ENCODE measurements at regions not wholly inside any gene's neighbourhood (a gene's known extent, or its start where the extent isn't known, plus 50 kb on each side); places are given as distances from the start of the nearest gene placed in this dataset.
A peak's percentile ranks its signal among the peaks of the same experiment; 100 is the strongest.

DNA sequence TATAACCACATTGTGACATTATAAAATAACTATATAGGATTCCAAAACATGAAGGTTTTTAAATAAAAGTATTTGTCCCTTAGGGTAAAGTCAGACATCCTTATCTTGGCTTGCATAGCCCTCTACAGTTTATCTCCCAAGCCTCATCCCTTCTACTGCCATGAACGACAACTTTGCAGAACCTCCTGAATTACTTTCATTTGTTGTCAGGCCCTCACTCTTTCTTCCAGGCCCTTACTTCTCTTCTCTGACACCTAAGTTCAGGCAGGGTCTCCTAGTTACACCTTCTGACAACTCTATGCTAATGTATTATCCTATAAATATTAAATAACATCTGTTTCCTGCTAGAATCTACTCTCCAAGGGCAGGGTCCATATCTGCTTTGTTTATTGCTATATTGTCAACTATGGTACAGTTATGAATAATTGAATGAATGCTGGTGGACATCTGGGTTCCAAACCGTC, 115.7 kb upstream of the MDM1 start:
- peak overlapping the region; percentile 21; the same call in 1 of the 2 replicates for H3K27ac ChIP-seq (ENCODE audit: low read length)
- peak overlapping the region; percentile 62 for H3K4me2 ChIP-seq (ENCODE audit: low read depth, low read length)
- TF ChIP-seq CTCF (IDR thresholded peaks at IDR 0.05; ENCODE audit: low read length) (no peak), EZH2phosphoT487 (IDR thresholded peaks at IDR 0.05; ENCODE audit: low read length) (no peak)
- H3K4me3 ChIP-seq (ENCODE audit: low read length) = no peak overlapping the region
- H3K9me2 ChIP-seq (replicated peaks; ENCODE audit: insufficient read depth, low read length) = no peaks in the 10 kb centered on the region
- no peaks in the 10 kb centered on the region for H3K79me2 ChIP-seq (ENCODE audit: low read length)
- no peak for DNase-seq
- H3K27me3 ChIP-seq (replicated peaks; ENCODE audit: insufficient read depth, low read length) = no peaks in the 10 kb centered on the region
- 0 out of 2 replicates have a peak overlapping the region, but pooled peaks have one; percentile 14 for H2AFZ ChIP-seq (ENCODE audit: low read length)
- H3K36me3 ChIP-seq (replicated peaks; ENCODE audit: insufficient read depth, low read length) = no peaks in the 10 kb centered on the region
- no peaks in the 10 kb centered on the region for H4K20me1 ChIP-seq (ENCODE audit: insufficient read depth, low read length)
- no peaks in the 10 kb centered on the region for H3K9me3 ChIP-seq (replicated peaks; ENCODE audit: insufficient read depth, low read length)
- no peak overlapping the region for H3K9ac ChIP-seq (ENCODE audit: low read length)
- peaks cover 27% of the 10 kb centered on the region for H3F3A ChIP-seq (ENCODE audit: insufficient read depth, low read length)
- H3K4me1 ChIP-seq (ENCODE audit: low read length) = peaks cover 55% of the 10 kb centered on the region

DNA sequence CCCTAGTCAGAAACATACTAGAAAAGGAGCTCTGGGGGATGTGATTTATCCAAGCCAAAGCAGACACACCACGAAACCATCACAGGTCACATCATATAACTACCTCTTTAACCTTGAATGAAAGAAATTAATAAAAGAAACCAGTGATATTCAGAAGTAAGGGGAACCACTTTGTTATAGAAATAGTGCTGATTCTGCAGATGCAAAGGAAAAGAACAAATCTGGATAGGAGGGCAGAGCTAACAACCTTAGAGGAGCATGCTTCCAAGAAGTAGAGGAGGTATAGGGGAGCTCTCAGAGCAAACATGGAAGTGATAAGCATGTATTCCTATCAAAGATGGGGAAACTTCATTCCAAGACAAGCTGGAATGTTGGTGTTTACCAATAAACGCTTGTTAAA, 117.0 kb upstream of the MDM1 start:
- peaks cover 27% of the 10 kb centered on the region for H3F3A ChIP-seq (ENCODE audit: insufficient read depth, low read length)
- H2AFZ ChIP-seq (ENCODE audit: low read length) = no peak overlapping the region
- no peaks in the 10 kb centered on the region for H3K9me3 ChIP-seq (replicated peaks; ENCODE audit: insufficient read depth, low read length)
- no peaks in the 10 kb centered on the region for H3K36me3 ChIP-seq (replicated peaks; ENCODE audit: insufficient read depth, low read length)
- DNase-seq = no peak
- H3K4me2 ChIP-seq (ENCODE audit: low read depth, low read length) = no peak overlapping the region
- H3K9ac ChIP-seq (ENCODE audit: low read length) = no peak overlapping the region
- H3K27ac ChIP-seq (ENCODE audit: low read length) = no peak overlapping the region
- H3K4me1 ChIP-seq (ENCODE audit: low read length) = peaks cover 63% of the 10 kb centered on the region
- no peak for TF ChIP-seq EZH2 (optimal IDR thresholded peaks at IDR 0.05; ENCODE audit: low read depth, low read length)
- no peak for TF ChIP-seq EZH2phosphoT487 (IDR thresholded peaks at IDR 0.05; ENCODE audit: low read length)
- TF ChIP-seq CTCF (IDR thresholded peaks at IDR 0.05; ENCODE audit: low read length) = no peak
- H3K9me2 ChIP-seq (replicated peaks; ENCODE audit: insufficient read depth, low read length) = no peaks in the 10 kb centered on the region
- H4K20me1 ChIP-seq (ENCODE audit: insufficient read depth, low read length) = no peaks in the 10 kb centered on the region
- no peaks in the 10 kb centered on the region for H3K79me2 ChIP-seq (ENCODE audit: low read length)
- H3K27me3 ChIP-seq (replicated peaks; ENCODE audit: insufficient read depth, low read length) = no peaks in the 10 kb centered on the region
- no peak overlapping the region for H3K4me3 ChIP-seq (ENCODE audit: low read length)

- Histone ChIP-seq H3K4me1 (ENCODE audit: low read length) (peaks cover 80% of the 10 kb centered on the region), H3K36me3 (replicated peaks; ENCODE audit: insufficient read depth, low read length) (no peaks in the 10 kb centered on the region), H3K9me2 (replicated peaks; ENCODE audit: insufficient read depth, low read length) (no peaks in the 10 kb centered on the region), H3K27ac (ENCODE audit: low read length) (peak overlapping the region; percentile 87), H3K4me3 (ENCODE audit: low read length) (peak overlapping the region; percentile 60), H3K79me2 (ENCODE audit: low read length) (no peaks in the 10 kb centered on the region), H2AFZ (ENCODE audit: low read length) (peak overlapping the region; percentile 20), H3F3A (ENCODE audit: insufficient read depth, low read length) (peaks cover 27% of the 10 kb centered on the region), H3K9me3 (replicated peaks; ENCODE audit: insufficient read depth, low read length) (no peaks in the 10 kb centered on the region), H3K4me2 (ENCODE audit: low read depth, low read length) (peak overlapping the region; percentile 96), H3K9ac (ENCODE audit: low read length) (peak overlapping the region; percentile 65), H3K27me3 (replicated peaks; ENCODE audit: insufficient read depth, low read length) (no peaks in the 10 kb centered on the region), H4K20me1 (ENCODE audit: insufficient read depth, low read length) (no peaks in the 10 kb centered on the region)
- DNase-seq = no peak
- TF ChIP-seq CTCF (IDR thresholded peaks at IDR 0.05; ENCODE audit: low read length) (no peak), EZH2 (optimal IDR thresholded peaks at IDR 0.05; ENCODE audit: low read depth, low read length) (no peak), EZH2phosphoT487 (IDR thresholded peaks at IDR 0.05; ENCODE audit: low read length) (no peak)
Observed at GRCh38 chr12:68450947-68451260, 118.7 kb upstream of the MDM1 start.

Measured in MM.1S (cell line).